GM12873 (cell line): ENCODE measurements at regions not wholly inside any gene's neighbourhood (a gene's known extent, or its start where the extent isn't known, plus 50 kb on each side); places are given as distances from the start of the nearest gene placed in this dataset.

Experiments
- CTCF ChIP-seq: IDR thresholded peaks from 2 replicates; pipeline ENCODE4 v1.5.1; 2012; ENCODE audit warnings: low read depth, mild to moderate bottlenecking, moderate library complexity, low read length, control low read depth; ENCODE audit not compliant: insufficient read depth; ENCODE audit errors: missing control alignments

DNA sequence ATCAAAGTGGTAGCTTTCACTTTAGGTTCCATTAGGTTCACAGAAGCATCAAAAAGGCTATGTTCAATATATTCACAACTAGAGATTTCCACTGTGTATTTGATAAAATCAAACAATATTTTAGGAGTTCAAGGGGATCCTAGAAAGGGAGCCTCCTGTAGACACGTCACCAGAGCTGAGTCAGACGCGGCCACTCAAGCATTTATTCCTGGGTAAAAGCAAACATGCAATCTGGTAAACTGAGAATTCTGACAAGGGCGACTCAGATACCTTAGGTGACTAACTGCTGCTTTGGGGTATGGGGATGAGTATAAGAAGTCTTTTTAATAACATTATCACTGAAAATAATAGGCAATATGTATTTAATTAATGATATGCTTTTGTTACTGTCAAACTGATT, 118.7 kb upstream of the HMGN3 start:
- TF ChIP-seq CTCF = no peak

DNA sequence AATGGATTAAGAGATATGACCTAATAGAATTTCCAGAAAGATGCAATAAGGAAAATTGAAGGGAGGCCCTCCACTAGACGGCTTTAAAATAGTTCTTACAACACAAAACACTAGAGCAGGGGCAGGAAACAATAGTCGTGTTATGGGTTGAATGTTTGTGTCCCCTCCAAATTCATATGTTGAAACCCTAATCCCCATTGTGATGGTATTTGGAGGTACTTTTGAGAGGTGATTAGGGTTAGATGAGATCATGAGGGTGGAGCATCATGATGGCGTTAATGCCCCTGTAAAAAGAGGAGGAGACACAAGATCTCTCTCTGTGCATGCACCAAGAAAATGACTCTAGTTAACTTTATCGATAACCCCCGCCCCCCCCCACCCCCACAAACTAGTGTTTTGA, 104.0 kb upstream of the HMGN3 start:
- no peak for TF ChIP-seq CTCF

- no peak for TF ChIP-seq CTCF
These were observed 100.7 kb upstream of the HMGN3 start for GRCh38 chr6:79335133-79335674.

GRCh38 chr6:79334674-79335073, 100.2 kb upstream of the HMGN3 start:
- TF ChIP-seq CTCF = no peak

DNA sequence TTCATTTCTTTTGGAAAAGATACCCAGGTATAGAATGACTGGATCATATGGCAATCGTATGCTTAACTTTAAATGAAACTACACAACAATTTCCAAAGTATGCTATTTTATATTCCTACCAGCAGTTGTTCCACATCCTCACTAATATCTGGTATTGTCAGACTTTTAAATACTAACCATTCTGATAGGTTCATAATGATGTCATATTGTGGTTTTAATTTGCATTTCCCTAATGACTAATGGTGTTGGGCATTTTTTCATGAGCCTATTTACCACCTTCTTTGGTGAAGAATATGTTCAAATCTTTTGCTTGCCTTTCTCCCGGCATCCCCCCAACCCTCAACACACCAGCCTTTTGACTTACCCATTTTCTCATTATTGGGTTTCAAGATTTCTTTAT, 96.2 kb upstream of the HMGN3 start:
- TF ChIP-seq CTCF = no peak

DNA sequence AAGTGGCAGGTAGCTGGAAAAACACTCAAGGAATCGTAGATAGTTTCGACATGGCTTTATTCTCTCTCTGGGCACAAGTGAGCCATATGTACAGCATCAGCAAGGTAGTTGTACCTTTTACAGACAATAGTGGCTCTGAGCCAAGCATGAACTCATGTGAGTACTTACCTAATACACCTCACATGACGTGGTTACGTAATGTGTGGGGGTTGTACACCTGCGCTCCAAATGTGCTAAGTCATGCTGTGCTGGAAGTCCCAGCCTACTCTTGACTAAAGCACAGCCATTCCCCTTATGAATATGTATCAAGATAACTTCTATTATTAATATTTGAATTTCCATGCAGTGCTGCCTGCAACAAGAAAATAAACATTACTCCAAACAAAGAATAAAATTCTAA, 78.8 kb upstream of the HMGN3 start:
- TF ChIP-seq CTCF = no peak

DNA sequence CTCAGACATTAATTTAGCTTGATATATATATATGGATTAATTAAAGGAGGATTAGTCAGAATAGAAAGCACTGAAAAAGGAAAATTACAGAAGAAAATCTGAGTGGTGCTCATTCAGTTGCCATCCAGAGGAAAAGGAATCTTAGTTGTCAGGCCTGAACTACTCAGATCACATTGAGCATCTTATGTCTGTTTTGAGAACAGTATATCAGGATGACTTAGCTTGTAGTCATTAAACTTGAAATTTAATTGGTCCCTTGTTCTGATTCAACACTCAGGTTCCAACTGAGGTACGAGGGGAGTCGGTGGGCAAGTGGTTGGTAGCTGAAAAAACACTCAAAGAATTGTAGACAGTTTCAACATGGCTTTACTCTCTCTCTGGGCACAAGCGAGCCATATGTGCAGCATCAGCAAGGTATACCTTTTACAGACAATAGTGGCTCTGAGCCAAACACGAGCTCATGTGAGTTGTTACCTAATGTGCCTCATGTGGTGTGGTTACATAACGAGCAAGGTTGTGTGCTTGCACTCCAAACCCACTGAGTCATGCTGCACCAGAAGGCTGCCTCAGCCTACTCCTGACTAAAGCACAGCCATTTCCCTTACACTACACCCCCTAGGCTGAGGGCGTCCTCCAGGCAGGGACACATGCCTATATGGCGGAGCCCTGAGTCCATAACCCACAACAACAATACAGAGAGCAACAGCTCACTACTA, 73.0 kb upstream of the HMGN3 start:
- no peak for TF ChIP-seq CTCF
